Inflammatory macrophage (primary cell): ENCODE measurements at regions not wholly inside any gene's neighbourhood (a gene's known extent, or its start where the extent isn't known, plus 50 kb on each side); places are given as distances from the start of the nearest gene placed in this dataset.

Experiments used
- DNase-seq, 2 donors: peaks; one replicate each; pipeline ENCODE4 v3.0.0-alpha.2; 2020 to 2022

DNA sequence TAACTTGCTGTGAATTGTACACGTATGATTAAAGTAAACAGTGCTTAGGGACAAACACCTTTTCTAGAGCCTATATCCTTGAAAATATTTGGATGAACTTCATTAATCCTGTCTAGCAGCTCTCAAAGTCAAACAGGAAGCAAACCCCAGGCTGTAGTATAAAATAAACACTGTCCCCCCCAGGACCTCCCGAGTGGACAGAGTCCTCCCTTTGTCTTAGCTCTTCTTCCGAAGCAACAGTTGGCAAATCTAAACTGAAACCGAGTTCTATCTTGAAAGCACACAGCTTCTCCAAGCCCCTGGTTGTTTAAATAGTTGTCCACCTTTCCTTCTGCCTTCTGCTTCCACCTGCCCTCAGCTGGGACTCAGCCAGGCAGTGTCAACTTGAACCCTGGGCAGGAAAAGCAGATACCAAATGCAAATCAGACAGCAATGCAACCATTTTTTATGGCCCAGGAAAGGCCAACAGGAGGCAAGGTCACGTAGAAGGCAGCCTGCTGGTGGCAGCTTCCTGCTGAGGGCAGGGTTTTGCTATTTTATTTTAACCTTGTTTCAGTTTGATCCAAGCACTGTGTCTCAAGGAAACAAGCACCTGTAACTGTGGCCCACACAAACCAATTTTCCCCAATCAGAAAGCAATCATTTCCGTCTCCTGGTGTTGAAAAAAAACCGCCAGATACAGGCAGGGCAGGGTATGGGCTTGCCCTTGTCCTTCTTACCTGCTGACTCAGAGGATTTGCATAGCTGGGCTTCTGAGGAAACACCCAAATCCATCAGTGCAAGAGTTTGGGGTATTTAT is 110.3 kb upstream of the KIT start:
- no peak for DNase-seq

- no peak for DNase-seq
These were observed 109.6 kb upstream of the KIT start for GRCh38 chr4:54548098-54548620.

DNA sequence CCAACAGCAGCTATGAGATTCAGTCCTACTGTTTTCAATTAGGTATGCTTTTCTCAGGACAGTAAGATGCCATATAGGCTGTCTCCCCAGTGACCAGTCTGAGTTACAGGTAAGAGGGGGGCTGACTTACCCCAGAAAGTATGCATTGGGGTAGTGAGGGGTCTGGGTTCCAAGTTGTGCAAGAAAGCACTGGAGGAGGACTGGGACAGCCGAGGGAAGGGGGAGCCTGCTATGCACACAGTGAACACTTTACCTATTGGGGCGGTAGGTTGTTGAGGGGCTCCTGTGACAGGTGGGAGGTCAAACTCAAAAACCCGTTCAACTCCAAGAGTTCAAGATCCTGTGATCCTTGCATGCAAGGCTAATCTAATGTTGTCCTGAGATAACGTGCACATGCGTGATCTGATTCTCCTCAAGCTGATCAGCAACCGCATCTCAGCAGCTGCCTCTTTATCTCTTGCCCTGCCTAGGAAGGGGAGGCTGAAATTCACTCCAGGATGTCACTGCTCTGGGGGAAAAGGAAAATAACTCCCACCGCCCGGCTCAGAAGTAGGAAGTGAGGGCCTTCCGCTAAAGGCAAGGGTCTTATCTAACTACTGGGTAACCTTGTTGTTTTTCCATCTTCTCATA is 108.8 kb upstream of the KIT start:
- no peak for DNase-seq

GRCh38 chr4:54550395-54551171 is 107.2 kb upstream of the KIT start:
- DNase-seq = no peak

DNA sequence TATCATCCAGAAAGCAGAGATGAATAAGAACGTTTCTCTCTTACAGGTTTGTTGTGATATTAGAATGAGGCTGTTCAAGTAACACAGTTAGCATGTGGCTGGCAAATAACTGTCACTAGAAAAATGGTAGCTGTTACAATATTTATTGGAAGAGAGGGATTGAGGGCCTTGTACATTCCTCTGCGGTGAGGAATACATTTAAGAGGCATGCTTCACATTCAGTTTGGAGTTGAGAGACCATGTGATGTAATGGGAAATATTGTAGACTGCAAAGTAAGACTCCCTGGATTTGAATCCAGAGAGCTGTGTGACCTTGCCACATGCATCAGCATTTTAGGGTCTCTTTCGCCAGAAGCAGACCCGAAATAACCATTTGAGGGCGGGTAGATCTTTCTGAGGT is 104.8 kb upstream of the KIT start:
- DNase-seq = no peak

- no peak for DNase-seq
These were observed 103.3 kb upstream of the KIT start for GRCh38 chr4:54554339-54554990.

DNA sequence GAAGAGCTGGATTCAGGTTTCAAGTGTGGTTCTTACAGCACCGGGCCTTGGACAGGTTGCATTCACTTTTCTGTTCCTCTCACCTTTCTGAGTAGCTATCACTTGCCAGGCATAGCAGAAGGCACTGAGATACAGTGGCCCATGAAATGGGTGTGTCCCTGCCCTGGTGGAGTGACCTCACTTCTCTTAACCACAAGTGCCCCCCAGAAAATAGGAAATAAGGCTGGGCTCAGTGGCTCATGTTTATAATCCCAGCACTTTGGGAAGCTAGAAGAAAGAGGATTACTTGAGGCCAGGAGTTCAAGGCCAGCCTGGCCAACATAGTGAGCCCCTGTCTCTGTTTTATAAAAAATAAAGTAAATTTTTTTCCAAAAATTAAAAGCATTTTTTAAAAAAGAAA is 101.7 kb upstream of the KIT start:
- DNase-seq = no peak

- DNase-seq = no peak
These were observed 101.2 kb upstream of the KIT start for GRCh38 chr4:54556587-54556986.

DNA sequence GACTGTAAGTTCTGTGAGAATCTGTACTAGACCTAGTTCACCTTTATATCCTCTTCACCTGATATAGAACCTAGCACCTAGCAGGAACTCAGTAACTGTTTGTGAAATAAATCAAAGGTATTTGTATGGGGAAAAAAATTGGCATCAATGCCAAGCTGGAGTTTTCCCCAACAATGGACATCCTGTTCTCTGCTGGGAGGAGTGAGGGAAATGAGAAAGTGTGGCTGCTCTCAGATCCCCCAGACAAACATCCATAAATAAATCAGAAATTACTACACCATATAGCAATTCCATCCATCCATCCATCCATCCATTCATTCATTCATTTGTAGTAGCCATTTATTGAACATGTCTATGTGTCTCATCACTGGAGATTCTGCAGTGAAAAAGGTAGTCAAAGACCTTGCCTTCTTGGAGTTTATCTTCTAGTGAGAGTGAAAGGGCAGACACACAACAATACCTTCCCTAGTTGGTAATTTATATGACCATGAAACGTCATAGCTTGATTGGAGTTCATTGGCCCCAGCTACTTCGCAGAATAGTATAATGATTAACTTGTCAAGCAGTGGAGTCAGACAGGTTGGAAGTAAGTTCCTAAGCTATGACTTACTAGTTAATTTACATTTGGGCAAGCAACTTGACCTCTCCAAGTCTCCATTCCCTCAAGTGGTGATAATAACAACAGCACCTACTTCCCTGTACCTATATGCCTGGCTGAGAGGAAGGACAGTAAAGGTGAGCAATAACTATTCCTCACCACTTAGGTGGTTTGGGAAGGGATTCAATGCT is 98.7 kb upstream of the KIT start:
- DNase-seq = no peak

DNA sequence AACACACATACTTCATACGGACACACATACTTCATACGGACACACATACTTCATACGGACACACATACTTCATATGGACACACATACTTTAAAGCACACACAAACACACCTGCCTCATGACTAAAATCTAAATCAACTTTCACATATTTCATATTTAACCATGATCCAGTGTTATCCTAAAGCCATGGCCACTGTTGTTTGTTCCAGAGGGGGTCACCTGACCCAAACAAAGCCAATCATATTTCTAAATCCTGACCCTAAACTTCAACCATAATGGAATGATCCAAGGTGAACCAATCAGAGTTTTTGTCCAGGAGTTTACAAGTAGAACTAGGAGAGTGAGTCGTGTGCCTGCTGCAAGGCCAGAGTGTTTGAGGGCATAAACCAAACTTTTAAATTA is 97.2 kb upstream of the KIT start:
- DNase-seq = no peak

DNA sequence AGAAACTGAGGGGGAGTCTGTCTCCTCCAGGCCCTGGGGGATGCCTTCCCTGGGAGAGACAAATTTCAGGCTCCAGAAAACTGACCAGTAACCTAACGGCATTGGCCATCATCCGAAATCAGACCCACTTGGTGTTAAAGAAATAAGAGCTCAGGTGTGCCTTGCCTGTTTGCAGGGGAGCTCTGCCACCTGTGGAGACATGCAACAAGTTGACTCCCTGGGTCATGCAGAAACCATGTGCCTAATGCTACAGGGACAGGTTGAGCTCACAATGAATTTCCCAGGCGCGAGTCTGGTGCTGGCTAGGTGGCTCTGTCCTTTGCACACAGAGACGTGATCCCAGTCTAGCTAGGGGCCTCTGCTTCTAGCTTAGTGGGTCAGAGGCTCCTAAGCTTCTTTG is 95.8 kb upstream of the KIT start:
- DNase-seq = no peak

GRCh38 chr4:54566608-54567007 is 91.1 kb upstream of the KIT start:
- no peak for DNase-seq

GRCh38 chr4:54567327-54567726 is 90.4 kb upstream of the KIT start:
- no peak for DNase-seq

DNA sequence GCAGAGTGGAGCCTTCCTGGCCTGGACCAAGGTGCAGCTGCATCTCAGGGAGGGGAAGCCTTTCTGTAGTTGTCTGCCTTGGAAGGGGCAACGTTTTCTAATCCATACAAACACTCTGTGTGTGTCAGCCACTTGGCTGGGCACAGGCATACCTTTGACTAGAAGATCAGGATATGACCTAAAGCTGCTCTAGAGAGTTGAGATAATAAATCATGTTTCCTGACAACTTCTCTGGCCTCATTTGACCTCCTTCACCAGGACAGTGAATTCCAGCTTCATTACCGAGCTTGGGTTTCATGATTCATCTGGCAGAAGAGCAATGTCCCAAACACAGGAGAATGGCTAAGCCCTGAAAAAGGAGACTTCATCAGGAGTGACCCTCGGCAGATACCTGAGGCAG is 89.6 kb upstream of the KIT start:
- DNase-seq = no peak

- no peak for DNase-seq
These were observed 86.9 kb upstream of the KIT start for GRCh38 chr4:54570822-54571221.

DNA sequence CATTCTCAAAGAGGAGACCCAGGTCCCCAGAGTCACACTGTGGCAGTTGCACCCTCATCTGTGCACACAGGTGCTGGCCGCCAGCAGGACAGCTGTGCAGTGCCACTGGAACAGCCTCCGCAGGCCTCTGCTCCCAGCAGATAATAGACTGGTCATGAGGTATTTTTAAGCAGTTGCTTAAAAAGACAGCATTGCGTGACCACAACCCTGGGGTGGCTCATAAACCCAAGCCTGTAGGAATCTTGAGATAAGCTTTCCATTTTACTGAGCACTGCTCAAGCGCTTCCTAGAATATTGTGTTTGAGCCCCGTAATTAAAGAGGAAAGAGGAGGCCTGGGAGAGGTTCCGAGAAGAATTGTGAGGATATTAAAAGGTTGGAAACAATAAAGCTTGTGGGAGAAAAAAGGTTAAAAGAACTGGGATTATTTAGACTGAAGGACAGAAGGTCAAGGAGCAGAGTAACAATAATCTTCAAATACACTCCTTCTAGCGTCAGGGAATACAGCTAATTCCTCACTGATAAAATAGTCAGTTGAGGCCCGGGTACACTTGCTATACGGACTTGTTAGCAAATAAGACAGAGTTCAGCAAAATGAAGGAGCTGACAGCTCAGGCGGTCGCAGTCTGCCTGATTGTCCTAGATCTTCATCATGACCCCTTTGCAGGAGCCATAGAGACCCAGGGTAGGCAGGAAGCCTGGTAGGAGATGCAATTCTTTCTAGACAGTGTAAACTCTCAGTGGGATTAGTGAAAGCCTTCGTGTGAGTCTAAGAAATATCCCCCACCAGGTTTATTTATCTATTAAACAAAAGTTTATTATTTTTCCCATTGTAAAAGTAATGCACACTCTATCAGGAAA is 86.2 kb upstream of the KIT start:
- no peak for DNase-seq

- no peak for DNase-seq
These were observed 85.6 kb upstream of the KIT start for GRCh38 chr4:54572152-54572542.

GRCh38 chr4:54574500-54574899 is 83.3 kb upstream of the KIT start:
- no peak for DNase-seq

- no peak for DNase-seq
These were observed 81.8 kb upstream of the KIT start for GRCh38 chr4:54575919-54576318.

DNA sequence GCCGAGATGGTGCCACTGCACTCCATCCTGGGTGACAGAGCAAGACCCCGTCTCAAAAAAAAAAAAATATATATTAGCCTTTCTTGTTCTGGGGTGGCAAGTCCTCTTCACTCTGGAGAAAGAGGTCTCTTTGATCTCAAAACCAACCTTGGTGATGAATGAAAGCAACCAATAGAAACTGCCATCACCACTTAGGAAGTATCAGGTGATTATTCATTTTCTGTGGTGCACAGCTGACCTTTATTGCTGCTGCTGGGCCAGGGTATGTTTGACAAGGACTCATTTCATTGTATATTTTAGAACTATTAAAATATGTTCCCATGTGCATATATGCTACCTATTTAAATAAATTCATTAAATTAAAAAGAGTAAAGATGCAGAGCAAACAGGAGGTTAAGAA is 76.0 kb upstream of the KIT start:
- no peak for DNase-seq

GRCh38 chr4:54585321-54586000 is 72.3 kb upstream of the KIT start:
- DNase-seq = no peak
